OCI-LY3 (cell line): ENCODE measurements at regions not wholly inside any gene's neighbourhood (a gene's known extent, or its start where the extent isn't known, plus 50 kb on each side); places are given as distances from the start of the nearest gene placed in this dataset.

ENCODE experiments used
- H2AFZ ChIP-seq: fragments of 200-600, 300-600 bp; shearing (Covaris generic); 2 replicates; pipeline ENCODE4 v1.6.0; 2014; ENCODE audit warnings: antibody characterized with exemption, low read depth, low read length
- H3K27ac ChIP-seq: fragments of 200-600, 300-600 bp; sonication (generic); 2 replicates; pipeline ENCODE4 v1.5.1; 2014; ENCODE audit warnings: mild to moderate bottlenecking, low read length, moderate library complexity, mixed read lengths
- H3K27me3 ChIP-seq: fragments of 200-600, 300-600 bp; sonication (generic); 2 replicates; pipeline ENCODE4 v1.6.1; 2014; ENCODE audit warnings: low read depth, low read length, mixed read lengths
- H3K36me3 ChIP-seq: fragments of 200-600, 300-600 bp; sonication (generic); replicated peaks from 2 replicates; pipeline ENCODE3; 2014; ENCODE audit warnings: low read depth, low read length, mixed read lengths
- H3K4me1 ChIP-seq: fragments of 300-600, 200-600 bp; sonication (generic); 2 replicates; pipeline ENCODE4 v1.6.1; 2014; ENCODE audit warnings: low read length, mixed read lengths
- H3K4me2 ChIP-seq: fragments of 200-600, 300-600 bp; sonication (generic); 2 replicates; pipeline ENCODE4 v1.6.1; 2014; ENCODE audit warnings: low read length, mixed read lengths
- H3K4me3 ChIP-seq: fragments of 300-600, 200-600 bp; sonication (generic); 2 replicates; pipeline ENCODE4 v1.5.1; 2014; ENCODE audit warnings: antibody characterized with exemption, mild to moderate bottlenecking, low read length, moderate library complexity
- H3K79me2 ChIP-seq: fragments of 300-600, 200-600 bp; shearing (Covaris generic); 2 replicates; pipeline ENCODE4 v1.6.1; 2014; ENCODE audit warnings: mild to moderate bottlenecking, low read length, mixed read lengths
- H3K9ac ChIP-seq: fragments of 300-600, 200-600 bp; shearing (Covaris generic); 2 replicates; pipeline ENCODE4 v1.6.0; 2014; ENCODE audit warnings: mild to moderate bottlenecking, low read length, moderate library complexity
- H3K9me3 ChIP-seq: fragments of 200-600, 300-600 bp; shearing (Covaris generic); 2 replicates; pipeline ENCODE4 v1.6.1; 2014; ENCODE audit warnings: low read length, mixed read lengths; ENCODE audit not compliant: insufficient read depth
- H4K20me1 ChIP-seq: fragments of 200-600, 300-600 bp; sonication (generic); 2 replicates; pipeline ENCODE4 v1.6.1; 2016; ENCODE audit warnings: low read length, mixed read lengths; ENCODE audit not compliant: insufficient read depth
- CTCF ChIP-seq: fragments of 200-600, 300-600 bp; sonication (generic); IDR thresholded peaks from 2 replicates; pipeline ENCODE4 v1.5.1; 2014; ENCODE audit warnings: antibody characterized with exemption, low read length, low read depth
- EZH2phosphoT487 ChIP-seq: fragments of 200-600 bp; shearing (Covaris generic); IDR thresholded peaks from 2 replicates; pipeline ENCODE4 v1.6.1; 2018; ENCODE audit warnings: antibody characterized with exemption, mixed run types, low read depth

DNA sequence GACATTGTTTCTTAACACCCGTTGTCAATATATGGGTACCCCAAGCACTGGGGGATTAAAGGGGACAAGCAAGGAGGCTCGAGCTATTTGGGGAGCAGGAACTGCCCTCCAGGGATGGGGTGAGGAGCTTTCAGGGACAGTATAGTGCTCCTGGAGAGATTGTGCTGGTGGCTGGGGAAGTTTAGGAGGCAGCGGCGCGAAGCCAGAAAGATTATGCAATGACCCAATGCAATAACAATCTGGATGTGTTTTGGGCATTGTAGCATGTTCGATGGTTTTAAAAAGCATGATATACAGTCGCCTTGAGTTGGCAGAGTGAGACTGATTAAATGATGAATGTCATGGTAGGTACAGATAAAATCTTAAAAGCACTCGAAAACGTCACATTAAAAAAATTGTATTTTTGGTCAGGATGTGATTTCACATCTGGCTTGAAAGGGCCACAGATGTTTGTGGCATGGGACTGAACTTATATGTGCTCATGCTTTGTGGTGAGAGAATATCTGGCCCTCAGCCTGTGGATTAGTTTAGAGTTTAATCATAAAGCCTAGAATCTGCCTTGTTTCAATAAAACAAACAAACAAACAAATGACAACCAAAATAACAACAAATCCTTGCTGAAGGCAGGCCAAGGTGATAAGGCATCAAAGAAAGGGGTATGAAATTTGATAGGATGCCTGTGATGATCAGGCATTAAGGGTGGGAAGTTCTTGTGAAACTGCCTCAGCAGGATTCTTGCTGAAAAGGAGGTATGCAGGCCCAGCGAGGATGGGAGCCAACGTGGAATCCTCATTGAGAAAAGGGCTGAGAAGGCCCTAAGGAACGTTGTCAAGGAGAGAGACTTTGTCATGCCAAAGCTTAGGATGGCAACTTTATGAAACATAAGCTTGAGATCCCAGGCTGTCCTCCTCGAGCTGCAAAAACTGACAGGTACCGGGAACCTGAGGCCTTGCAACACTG lies 417.1 kb upstream of the KLF6 start:
- Histone ChIP-seq H3K4me2 (no peak overlapping the region), H3K79me2 (no peaks in the 10 kb centered on the region), H2AFZ (no peak overlapping the region), H3K9ac (no peak overlapping the region), H3K36me3 (no peaks in the 10 kb centered on the region), H4K20me1 (no peaks in the 10 kb centered on the region), H3K27me3 (no peaks in the 10 kb centered on the region; the same call in 1 of the 2 replicates), H3K27ac (no peak overlapping the region), H3K4me3 (no peak overlapping the region), H3K9me3 (no peaks in the 10 kb centered on the region), H3K4me1 (no peaks in the 10 kb centered on the region)
- no peak for TF ChIP-seq CTCF
- TF ChIP-seq EZH2phosphoT487, result no peak

GRCh38 chr10:4199196-4199595 lies 414.2 kb upstream of the KLF6 start:
- Histone ChIP-seq H4K20me1 (no peaks in the 10 kb centered on the region), H3K9ac (no peak overlapping the region), H2AFZ (no peak overlapping the region), H3K4me1 (no peaks in the 10 kb centered on the region), H3K4me2 (no peak overlapping the region), H3K79me2 (no peaks in the 10 kb centered on the region), H3K4me3 (no peak overlapping the region), H3K9me3 (no peaks in the 10 kb centered on the region), H3K36me3 (no peaks in the 10 kb centered on the region), H3K27me3 (no peaks in the 10 kb centered on the region), H3K27ac (no peak overlapping the region)
- TF ChIP-seq CTCF (no peak), EZH2phosphoT487 (no peak)

DNA sequence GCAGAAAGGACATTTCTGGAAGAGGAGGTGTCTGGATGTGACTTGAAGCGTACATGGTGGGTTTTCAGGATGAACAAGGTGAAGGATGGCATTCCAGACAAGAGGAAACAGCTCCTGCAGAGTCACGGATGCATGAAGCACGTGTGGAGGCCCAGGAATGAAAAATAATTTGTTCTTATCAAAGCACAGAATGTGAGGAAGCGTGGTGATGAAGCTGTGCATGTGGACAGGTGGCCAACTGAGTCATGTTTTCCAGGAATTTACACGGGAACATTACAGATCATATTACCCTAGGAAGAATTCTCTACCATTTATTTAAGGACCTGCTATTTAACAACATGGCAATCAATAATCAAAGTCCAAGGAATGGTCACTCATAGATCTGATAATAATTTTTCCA lies 413.2 kb upstream of the KLF6 start:
- no peaks in the 10 kb centered on the region for H4K20me1 ChIP-seq
- H3K27me3 ChIP-seq, result no peaks in the 10 kb centered on the region
- no peak overlapping the region for H3K4me3 ChIP-seq
- H3K9ac ChIP-seq, result no peak overlapping the region
- TF ChIP-seq EZH2phosphoT487 (no peak), CTCF (no peak)
- no peaks in the 10 kb centered on the region for H3K4me1 ChIP-seq
- no peaks in the 10 kb centered on the region for H3K36me3 ChIP-seq
- H3K27ac ChIP-seq, result no peak overlapping the region
- no peaks in the 10 kb centered on the region for H3K9me3 ChIP-seq
- H3K4me2 ChIP-seq, result no peak overlapping the region
- no peak overlapping the region for H2AFZ ChIP-seq
- no peaks in the 10 kb centered on the region for H3K79me2 ChIP-seq

GRCh38 chr10:4197676-4198075 lies 412.7 kb upstream of the KLF6 start:
- no peak overlapping the region for H3K27ac ChIP-seq
- no peak overlapping the region for H3K4me3 ChIP-seq
- no peaks in the 10 kb centered on the region for H4K20me1 ChIP-seq
- no peaks in the 10 kb centered on the region for H3K27me3 ChIP-seq
- no peaks in the 10 kb centered on the region for H3K9me3 ChIP-seq
- H3K36me3 ChIP-seq, result no peaks in the 10 kb centered on the region
- H3K79me2 ChIP-seq, result no peaks in the 10 kb centered on the region
- H3K4me1 ChIP-seq, result no peaks in the 10 kb centered on the region
- TF ChIP-seq CTCF (no peak), EZH2phosphoT487 (no peak)
- no peak overlapping the region for H3K4me2 ChIP-seq
- H2AFZ ChIP-seq, result no peak overlapping the region
- H3K9ac ChIP-seq, result no peak overlapping the region
